HG03571 (cell line): ENCODE measurements at regions not wholly inside any gene's neighbourhood (a gene's known extent, or its start where the extent isn't known, plus 50 kb on each side); places are given as distances from the start of the nearest gene placed in this dataset.
"Not testable (repeated sequence)": the region's sequence is repeated elsewhere in the genome, so short reads cannot be mapped to it uniquely, and the experiment has no call there.

Source experiments
- ATAC-seq: cut with Tn5 transposase; IDR thresholded peaks from one replicate; pipeline ENCODE4 v1.9.1; 2021; ENCODE audit not compliant: unreplicated experiment

DNA sequence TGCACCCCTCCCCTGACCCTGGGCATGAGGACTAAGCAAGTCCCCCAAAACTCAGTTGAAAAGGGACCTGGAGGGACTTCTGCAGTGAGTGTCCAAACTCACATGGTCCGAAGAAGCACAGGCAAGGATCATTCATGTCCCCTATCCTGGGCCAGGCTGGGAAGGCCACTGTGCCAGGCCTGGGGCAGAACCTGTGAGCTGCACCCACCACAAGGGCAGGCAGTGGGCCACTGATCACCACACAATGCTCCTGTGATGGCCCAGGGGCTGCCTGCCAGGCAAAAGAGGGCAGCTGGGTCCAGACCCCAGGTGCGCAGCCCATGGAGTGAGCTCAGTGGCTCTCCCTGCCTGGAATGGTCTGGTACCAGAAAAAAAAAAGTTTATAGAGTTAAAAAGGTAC, 295.4 kb downstream of the CCDC74A start:
- ATAC-seq, result not testable (repeated sequence)

DNA sequence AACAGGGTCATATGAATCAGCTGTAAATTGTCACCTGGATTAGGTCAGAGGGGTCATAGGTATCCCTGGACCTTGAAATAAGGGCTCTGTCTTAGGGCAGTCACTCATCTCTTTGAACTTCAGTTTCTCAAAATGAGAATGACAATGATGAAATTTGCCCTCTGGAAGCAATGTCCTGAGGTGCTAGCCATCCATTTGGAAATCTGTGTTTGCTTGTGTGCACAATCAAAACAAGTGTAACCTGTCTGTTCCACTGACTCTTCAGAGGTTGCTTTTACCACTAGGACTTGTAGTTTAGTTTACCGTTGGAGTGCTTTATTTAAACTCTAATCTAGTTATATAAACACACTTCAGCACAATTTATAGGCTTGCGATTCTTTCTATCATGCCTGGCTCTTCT, 297.3 kb downstream of the CCDC74A start:
- not testable (repeated sequence) for ATAC-seq

DNA sequence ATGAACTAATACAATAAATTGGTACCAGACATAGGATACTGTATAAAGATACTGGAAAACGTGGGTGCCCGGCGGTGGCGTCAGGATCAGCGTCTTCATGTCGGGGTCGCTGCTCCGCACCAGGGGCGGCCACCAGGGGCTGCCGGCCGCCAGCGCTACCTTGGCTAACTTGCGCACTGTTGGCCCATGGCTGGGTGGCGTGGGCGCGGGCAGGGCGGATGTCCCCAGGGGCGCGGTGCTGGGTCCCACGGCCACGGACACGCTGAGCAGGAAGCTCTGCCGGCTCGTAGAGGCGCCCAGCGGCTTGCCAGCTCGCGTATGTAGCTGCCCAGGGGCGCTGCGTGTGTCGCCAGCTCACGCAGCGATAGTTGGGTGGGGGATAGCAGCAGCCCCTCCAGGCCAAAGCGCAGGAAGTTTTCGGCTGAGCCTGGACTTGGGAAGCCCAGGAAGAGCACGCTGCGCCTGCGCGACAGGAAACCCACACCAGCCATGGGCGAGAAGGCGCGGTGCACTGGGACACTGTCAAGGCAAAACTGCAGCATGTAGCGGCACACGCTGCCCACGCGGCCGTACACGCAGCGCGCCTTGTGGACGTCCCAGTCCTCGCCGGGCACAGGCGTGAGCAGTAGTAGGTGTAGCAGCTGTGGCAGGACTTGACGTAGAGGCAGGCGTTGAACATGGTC, 299.9 kb downstream of the CCDC74A start:
- ATAC-seq, result no peak

DNA sequence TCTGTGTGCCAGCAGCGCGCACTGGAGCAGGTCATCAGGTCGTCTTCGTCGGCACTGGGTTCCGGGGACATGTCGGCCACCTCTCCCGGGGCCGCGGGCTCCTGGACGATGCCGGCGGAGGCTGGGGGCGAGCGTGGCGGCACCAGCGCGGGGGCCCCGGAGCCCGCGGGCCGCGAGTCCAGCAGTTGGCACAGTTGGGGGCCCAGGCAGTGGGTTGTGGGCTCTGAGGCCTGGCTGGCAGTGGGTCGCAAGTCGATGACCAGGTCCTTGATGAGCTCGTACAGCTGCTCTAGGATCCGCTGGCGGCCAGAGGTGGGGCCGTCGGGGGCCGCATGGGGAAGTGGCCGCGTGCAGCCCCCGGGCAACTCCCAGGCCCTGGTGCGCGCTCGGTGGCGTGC, 300.5 kb downstream of the CCDC74A start:
- no peak for ATAC-seq

DNA sequence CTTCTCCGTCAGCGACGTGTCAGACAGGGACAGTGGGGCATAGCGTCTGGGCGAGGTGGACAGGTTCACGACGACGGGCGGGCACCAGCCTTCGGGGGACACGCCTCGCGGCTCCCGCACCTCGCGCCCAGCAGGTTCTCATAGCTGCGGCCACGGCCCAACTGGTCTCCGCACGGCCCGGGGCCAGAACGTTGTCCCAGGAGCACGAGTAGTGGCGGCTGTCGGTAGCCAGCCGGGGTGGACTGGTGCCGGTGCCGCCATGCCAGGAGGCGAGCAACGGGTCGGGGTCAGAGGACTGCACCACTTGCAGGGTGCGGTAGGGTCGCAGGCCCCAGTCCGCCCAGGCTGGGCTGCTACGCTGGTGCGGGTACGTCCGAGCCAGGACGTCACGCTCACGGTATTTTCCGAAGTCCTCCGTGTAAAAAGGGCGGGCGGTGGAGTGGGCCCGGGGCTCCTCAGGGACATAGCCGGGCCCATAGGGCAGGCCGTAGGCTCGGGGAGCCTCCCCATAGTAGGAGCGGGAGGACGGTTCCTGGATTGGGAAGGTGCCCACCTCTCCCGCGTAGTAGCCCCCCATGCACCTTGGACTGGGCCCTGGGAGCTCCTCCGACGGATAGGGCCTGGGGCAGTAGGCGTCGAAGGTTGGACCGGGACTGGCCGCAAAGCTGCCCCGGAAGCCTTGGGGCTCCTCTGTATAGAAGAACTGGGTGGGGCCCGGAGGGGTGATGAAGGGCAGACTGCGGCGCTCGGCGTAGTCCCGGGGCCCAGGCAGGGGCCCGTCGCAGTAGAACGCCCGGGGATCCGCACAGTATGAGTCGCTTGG, 301.2 kb downstream of the CCDC74A start:
- not testable (repeated sequence) for ATAC-seq

DNA sequence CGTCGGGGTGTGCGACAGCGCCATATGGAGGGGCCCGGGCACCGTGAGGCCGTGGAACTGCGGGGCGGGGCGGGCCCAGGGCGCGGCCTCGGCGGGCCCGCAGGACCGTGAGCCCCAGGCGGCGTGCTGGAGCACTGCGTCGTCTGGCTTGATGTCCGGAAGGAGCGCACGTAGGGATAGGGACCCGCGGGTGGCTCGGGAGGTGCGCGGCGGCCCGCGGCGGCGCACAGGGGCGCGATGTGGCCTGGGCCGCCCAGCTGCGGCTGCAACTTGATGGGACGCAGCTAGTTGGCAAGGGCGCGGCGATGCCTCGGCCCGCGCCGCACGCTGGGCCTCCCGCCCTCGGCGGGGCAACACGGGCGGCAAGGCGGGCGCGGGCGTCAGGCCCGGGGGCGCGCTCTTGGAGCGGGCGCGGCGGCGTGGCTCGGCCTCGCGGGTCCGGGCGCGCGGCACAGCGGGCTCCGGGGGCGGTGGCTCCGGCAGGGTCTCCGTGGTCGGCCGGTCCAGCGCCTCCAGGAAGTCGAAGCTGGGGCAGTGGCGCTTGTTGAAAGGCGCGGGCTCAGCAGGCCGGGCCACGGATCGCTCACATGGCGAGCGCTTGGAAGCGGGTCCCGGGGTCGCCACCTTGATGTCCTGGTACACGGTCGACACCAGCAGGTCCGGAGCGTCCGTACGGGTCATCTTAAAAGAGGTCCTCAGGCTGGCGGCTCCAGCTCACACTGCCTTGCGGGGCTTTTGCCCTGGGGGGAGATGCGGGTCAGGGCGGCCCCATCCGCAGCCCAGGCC, 302.0 kb downstream of the CCDC74A start:
- not testable (repeated sequence) for ATAC-seq

DNA sequence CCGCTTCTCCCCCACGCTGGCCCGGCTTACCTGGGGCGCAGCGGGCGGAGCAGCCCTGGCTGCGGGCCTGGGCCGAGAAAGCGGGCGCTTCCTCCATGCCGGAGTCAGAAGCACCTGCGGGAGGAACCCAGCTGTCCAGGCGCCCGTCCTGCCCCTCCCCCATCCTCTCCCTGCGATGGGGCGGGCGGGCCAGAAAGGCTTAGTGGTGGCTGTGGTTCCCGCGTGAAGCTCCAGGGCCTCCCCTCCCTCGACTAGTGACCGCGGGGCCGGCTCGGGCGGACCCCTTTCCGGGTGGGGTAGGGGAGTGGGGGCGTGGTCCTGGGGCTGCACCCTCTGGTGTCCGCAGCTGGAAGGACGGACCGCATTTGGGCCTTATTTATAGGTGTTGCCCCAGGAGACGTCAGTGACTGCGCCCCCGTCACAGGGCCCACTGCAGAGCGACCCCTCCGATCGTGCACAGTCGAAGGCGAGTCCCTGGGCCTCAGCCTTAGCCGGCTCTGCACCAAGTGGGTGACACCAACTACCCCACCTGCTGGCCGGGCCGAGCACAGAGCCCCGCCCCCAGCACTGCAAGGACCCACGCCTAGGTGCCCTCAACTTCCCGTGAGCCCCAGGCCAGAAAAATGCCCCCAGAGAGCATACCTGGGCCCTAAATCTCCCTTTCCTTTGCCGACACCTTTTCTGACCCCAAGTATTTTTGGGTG, 302.7 kb downstream of the CCDC74A start:
- not testable (repeated sequence) for ATAC-seq

DNA sequence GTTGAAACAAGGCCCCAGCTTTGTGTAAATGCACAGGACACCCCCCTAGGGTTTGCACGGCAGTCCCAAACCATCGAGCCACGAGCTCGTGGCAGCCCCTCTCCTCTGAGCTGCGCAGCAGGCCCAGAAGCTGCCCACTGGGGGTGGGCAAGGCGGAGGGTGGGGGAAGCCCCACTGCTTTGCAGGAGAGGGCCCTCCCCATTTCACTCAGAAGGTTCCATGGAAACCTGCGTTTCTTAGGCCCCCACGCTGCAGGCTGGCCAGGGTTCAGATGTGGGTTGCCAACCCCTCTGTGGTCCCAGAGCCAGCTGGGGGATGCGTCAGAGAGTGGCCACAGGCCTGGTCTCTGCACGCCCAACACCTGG, 303.2 kb downstream of the CCDC74A start:
- not testable (repeated sequence) for ATAC-seq

DNA sequence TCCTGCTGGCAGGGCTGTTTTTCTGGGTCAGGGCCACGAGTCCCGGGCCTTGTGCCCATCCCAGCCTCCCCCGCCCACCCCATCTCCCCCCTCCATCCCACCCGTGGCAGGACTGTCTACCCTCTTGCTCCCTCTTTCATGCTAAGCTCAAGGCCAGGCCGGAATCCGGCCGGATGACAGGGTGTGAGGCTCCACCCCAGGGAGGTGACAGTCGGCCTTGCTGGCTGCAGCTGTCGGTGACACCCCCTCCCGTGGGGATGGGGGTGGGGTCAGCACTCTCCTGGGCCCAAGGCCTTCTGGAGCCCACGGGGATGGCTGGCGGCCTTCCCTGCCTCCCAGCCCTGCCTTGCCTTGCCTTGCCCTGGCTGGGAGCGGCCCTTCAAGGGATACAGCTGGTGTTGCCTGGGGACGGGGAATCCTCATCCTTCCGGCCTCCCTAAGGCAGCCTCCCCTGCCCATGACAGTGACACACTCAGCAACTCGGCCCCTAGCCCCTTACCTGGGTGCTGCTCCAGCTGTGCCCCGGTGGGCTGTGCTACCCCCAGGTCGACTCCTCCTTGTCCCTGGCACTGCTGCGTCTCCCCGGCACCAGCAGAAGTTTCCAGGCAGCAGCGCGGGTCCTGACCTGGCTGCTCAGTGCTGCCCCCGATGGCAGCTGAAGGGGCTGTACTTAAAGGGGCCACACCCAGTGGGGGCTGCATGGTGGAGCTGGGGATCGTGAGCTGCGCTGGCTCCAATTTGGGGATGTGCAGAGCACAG, 303.9 kb downstream of the CCDC74A start:
- ATAC-seq, result not testable (repeated sequence)

DNA sequence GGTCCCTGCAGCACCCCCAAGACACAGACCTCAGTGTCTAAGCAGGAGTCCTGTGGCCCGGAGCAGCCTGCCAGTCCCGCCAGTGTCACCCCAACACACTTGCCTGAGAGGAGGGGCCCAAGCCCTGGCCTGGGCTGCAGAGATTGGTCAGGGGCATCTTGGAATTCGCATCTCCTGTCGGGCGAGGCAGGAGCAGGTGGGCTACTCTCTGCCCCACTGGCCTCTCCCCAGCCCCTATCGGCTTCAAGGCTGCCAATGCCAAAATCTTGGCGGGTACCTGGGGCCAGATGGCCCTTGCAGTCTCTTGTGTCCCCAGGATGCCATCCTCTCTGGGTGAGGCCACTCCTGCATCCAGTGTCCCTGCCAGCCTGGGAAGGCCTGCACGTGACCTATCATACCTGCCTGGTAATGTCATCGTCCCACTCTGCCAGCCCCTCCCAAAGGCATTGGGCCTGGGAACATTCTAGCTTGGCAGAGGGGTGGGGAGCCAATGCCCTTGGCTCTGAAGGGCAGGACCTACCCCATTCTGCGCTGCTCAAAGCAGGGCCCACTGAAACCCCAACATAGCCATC, 304.6 kb downstream of the CCDC74A start:
- not testable (repeated sequence) for ATAC-seq

DNA sequence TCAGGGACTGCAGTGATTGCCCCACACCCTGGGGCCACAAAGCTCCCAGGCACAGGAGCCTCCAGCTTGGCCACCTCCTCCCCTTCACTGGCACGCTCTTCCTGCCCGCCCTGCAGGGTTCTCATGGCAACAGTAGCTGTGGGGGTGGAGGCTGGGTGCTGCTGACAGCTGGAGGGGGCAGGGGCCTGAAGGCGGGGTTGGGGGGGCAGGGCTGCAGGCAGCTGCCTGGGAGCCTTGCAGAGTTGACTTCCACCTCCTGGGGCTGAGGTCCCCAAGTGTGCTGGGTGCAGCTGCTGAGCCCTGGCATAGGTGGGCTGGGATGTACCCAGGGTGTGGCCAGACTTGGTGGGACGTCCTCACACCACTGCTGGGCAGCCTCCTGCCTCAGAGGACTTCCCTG, 305.2 kb downstream of the CCDC74A start:
- not testable (repeated sequence) for ATAC-seq

DNA sequence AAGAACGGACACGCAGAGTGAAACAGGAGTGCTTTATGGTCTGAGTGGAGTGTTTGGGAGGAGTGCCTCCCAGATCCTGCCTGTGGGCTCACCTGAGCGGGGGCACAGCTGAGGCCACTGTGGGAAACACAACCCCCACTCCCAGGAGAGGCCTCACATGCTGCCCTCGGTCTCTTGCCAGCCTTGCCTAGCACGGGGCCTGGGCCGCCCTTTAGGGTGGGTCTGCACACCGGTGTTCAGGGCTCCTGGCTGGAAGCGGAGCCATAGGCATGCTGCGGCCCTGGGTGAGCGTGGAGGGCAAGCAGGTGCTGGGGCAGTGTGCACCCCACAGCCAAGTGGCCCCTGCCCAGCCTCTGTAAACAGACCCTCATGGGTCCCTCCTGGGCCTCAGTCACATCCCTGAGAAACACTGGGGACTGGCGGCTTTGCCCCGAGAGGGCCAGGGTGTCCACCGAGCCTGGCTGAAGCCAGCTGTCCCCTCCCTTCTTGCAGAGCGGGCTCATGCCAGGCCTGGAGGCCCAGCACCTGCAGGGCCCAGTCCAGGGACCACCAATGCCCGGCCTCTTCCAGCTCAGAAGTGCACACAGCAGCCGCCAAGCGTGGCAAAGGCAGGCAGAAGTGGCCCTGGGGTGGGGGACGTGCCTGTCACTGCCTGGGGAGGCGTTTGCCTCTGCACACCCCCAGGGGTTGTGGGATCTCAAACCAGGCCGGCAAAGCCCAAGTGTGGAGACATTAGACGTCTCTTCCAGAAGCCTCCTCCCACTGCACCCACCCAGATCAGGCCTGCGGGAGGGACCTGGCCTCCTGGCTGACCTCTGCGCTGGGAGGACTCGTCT, 305.9 kb downstream of the CCDC74A start:
- not testable (repeated sequence) for ATAC-seq

DNA sequence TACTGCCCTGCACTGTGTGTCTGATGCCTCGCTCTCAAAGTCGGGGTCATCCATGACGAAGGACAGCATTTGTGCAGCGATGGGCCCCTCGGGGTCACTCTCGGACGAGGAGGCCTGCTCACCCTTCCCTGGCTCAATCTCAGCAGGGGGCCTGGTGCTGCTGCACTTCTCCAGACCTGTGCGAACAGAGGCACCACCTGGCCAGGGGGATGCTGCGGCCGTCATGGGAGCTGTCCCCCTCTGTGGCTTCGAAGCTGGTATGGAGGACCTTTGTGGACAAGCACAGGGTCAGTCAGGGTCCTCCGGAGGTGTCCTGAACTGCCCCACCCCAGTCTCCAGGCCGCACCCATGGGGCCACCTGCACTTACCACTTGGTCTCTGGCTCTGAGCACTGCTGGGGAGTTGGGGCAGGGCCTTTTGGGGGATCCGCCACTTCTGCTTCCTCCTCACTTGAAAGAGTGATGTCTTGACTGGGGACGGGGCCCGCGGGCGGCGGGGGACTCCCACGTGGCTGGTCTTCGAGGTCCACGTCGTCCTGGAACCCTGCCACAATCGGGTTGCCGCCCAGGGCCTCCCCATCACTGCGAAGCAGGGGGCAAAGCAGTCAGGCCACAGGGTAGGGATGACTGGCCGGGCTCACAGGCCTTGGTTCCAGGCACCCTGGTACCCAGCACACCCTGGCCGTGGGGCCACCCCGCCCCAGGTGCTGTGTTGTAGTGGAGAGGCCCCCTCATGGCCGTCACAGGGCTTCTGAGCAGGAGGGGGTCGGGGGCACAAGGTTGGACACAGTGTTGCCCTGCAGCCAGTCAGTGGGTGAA, 306.7 kb downstream of the CCDC74A start:
- ATAC-seq, result not testable (repeated sequence)

DNA sequence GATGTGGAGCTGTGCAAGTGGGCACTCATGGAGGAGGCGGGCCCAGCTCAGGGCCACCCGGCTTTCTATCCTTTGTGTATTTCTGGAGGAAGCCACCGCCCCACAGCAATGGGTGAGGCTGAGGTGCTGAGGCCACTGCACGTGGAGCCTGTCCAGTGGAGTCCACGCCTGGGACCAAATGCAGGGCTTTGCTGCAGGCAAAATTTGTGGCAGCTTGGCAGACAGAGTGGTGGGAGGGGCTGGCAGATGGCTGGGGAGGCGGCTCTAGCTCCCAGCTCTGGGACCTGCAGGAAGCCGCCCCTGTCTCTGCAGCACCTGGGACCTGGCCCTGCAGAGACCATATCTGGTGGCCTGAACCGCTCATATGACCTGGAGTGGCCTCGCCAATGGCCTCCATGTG, 307.3 kb downstream of the CCDC74A start:
- not testable (repeated sequence) for ATAC-seq

DNA sequence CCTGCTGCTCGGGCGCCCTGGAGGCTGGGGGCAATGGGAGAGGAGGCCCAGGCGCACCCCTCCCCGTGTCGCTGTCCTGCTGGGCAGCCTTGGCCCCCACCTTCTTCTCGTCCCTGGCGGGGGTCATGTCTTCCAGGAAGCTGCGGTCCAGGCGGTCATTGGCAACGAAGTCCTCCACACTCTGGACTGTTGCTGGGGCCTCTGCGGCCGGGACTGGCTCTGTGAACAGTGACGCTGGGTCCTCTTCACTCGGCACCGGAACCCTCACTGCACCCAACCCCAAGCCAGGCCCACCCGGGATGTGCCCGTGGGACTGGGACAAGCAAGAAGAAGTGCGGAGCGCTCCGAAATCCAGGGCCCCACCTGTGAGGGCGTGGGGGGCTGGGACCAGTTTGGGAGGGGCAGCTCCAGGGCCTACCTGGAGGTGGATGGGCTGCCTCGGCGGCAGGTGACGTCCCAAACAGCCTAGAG, 308.0 kb downstream of the CCDC74A start:
- no peak for ATAC-seq

DNA sequence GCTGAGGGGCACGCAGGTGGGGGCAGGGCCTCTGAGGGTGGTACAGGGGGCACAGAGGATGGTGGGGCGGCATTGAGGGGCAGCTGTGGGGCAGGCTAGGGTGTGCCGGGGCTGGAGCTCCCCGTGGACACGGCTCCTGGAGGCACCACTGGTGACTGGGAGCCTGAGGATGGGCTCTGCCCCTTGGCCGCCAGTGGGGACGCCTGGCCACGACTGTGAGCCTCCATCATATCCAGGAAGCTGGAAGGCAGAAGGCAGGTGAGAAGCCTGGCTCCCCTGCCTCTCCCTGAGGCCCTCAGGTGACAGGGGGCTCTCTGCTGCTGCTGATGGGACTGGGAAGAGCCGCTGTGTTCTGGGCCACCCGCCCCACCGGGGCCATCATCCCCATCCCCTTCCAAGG, 308.4 kb downstream of the CCDC74A start:
- ATAC-seq, result not testable (repeated sequence)

DNA sequence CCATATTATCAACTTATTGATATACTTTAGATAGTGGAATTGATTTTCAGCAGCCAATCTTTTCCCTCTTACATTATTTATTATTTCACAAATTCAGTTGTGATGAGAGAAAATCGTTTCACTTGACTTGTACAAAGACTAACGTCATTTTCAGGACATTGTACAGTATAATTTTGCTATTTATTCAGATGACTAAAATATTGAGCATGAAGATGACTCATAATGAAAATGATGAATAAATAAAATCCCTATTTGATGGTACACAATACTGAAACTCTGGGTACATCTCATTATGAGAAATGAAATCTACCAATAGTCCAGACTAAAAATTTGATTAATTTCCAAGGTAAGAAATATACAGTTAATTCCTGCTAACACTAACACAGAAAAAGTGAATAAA, 316.4 kb downstream of the CCDC74A start:
- ATAC-seq, result not testable (repeated sequence)

DNA sequence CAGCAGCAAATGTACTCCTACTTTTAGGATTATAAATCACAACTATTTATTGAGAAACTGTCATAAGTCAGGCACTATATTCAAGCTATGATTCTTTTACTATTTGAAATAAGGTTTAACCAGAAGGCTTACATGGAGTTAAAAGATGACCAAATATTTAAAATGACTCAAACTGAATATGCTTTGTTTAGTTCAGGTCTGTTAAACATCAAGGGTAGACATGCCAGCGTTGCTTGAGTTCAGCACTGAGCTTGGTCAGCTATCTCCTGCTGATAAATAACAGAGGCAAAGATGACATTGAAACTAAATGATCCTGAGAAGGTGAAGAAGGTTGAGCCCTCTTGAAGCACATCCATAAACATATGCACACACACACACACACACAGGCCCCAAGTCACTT, 305.6 kb downstream of the ANKRD30BL start:
- ATAC-seq, result not testable (repeated sequence)
